Activated naive CD4-positive, alpha-beta T cell treated with anti-CD3 and anti-CD28 coated beads, Interleukin-2, amount 50 U/mL, for 24 hours (primary cell): ENCODE measurements at regions not wholly inside any gene's neighbourhood (a gene's known extent, or its start where the extent isn't known, plus 50 kb on each side); places are given as distances from the start of the nearest gene placed in this dataset.
"Not testable (repeated sequence)": the region's sequence is repeated elsewhere in the genome, so short reads cannot be mapped to it uniquely, and the experiment has no call there.

Source experiments
- H3K27ac Mint-ChIP-seq: one replicate; pipeline ENCODE4 v1.8.0; 2021; ENCODE audit warnings: mild to moderate bottlenecking, mixed read lengths
- H3K27me3 Mint-ChIP-seq: one replicate; pipeline ENCODE4 v1.8.0; 2021; ENCODE audit warnings: mixed read lengths
- H3K36me3 Mint-ChIP-seq: one replicate; pipeline ENCODE4 v1.8.0; 2021; ENCODE audit warnings: mixed read lengths
- H3K4me1 Mint-ChIP-seq: one replicate; pipeline ENCODE4 v1.8.0; 2021; ENCODE audit warnings: mixed read lengths
- H3K4me3 Mint-ChIP-seq: one replicate; pipeline ENCODE4 v1.8.0; 2021; ENCODE audit warnings: mild to moderate bottlenecking, mixed read lengths
- H3K9me3 Mint-ChIP-seq: one replicate; pipeline ENCODE4 v1.8.0; 2021; ENCODE audit warnings: mixed read lengths

- H3K4me3 Mint-ChIP-seq = no peak overlapping the region
- no peak overlapping the region for H3K27ac Mint-ChIP-seq
- peaks cover 13% of the 10 kb centered on the region for H3K4me1 Mint-ChIP-seq
- H3K27me3 Mint-ChIP-seq = no peaks in the 10 kb centered on the region
- H3K9me3 Mint-ChIP-seq = no peaks in the 10 kb centered on the region
- H3K36me3 Mint-ChIP-seq = no peaks in the 10 kb centered on the region
Observed at GRCh38 chrX:39479856-39480255, 617.9 kb downstream of the BCOR start.

- H3K9me3 Mint-ChIP-seq = no peaks in the 10 kb centered on the region
- H3K27me3 Mint-ChIP-seq = no peaks in the 10 kb centered on the region
- H3K27ac Mint-ChIP-seq = no peak overlapping the region
- peaks cover 13% of the 10 kb centered on the region for H3K4me1 Mint-ChIP-seq
- H3K4me3 Mint-ChIP-seq = no peak overlapping the region
- no peaks in the 10 kb centered on the region for H3K36me3 Mint-ChIP-seq
Observed at GRCh38 chrX:39480963-39481362, 616.8 kb downstream of the BCOR start.

GRCh38 chrX:39481621-39482020 is 616.1 kb downstream of the BCOR start:
- Mint-ChIP-seq H3K9me3 (no peaks in the 10 kb centered on the region), H3K4me1 (peaks cover 14% of the 10 kb centered on the region), H3K4me3 (no peak overlapping the region), H3K27ac (no peak overlapping the region), H3K27me3 (no peaks in the 10 kb centered on the region), H3K36me3 (no peaks in the 10 kb centered on the region)

GRCh38 chrX:39484159-39485068 is 613.3 kb downstream of the BCOR start:
- H3K4me3 Mint-ChIP-seq = no peak overlapping the region
- no peak overlapping the region for H3K27ac Mint-ChIP-seq
- H3K9me3 Mint-ChIP-seq = no peaks in the 10 kb centered on the region
- no peaks in the 10 kb centered on the region for H3K27me3 Mint-ChIP-seq
- no peaks in the 10 kb centered on the region for H3K36me3 Mint-ChIP-seq
- peaks cover 16% of the 10 kb centered on the region for H3K4me1 Mint-ChIP-seq

- H3K4me3 Mint-ChIP-seq = peak overlapping the region; percentile 7
- H3K27me3 Mint-ChIP-seq = no peaks in the 10 kb centered on the region
Observed at GRCh38 chrX:39487166-39487968, 610.4 kb downstream of the BCOR start.

GRCh38 chrX:39487969-39488330 is 609.8 kb downstream of the BCOR start:
- Mint-ChIP-seq H3K36me3 (no peaks in the 10 kb centered on the region), H3K9me3 (no peaks in the 10 kb centered on the region), H3K4me1 (peaks cover 37% of the 10 kb centered on the region), H3K4me3 (no peak overlapping the region), H3K27me3 (no peaks in the 10 kb centered on the region), H3K27ac (no peak overlapping the region)

More at GRCh38 chrX:39487166-39487968, 610.4 kb downstream of the BCOR start:
- Mint-ChIP-seq H3K27ac (no peak overlapping the region), H3K4me1 (peaks cover 31% of the 10 kb centered on the region), H3K36me3 (no peaks in the 10 kb centered on the region), H3K9me3 (no peaks in the 10 kb centered on the region)

GRCh38 chrX:39491548-39492297 is 606.0 kb downstream of the BCOR start:
- Mint-ChIP-seq H3K27me3 (no peaks in the 10 kb centered on the region), H3K9me3 (no peaks in the 10 kb centered on the region), H3K36me3 (no peaks in the 10 kb centered on the region), H3K4me3 (peak overlapping the region; percentile 67), H3K4me1 (peaks cover 37% of the 10 kb centered on the region), H3K27ac (peak overlapping the region; percentile 88)

GRCh38 chrX:39492497-39493162 is 605.1 kb downstream of the BCOR start:
- Mint-ChIP-seq H3K4me3 (no peak overlapping the region), H3K9me3 (no peaks in the 10 kb centered on the region), H3K36me3 (no peaks in the 10 kb centered on the region), H3K4me1 (peaks cover 28% of the 10 kb centered on the region), H3K27me3 (no peaks in the 10 kb centered on the region), H3K27ac (no peak overlapping the region)

- peaks cover 24% of the 10 kb centered on the region for H3K4me1 Mint-ChIP-seq
- H3K9me3 Mint-ChIP-seq = no peaks in the 10 kb centered on the region
- H3K36me3 Mint-ChIP-seq = no peaks in the 10 kb centered on the region
- no peak overlapping the region for H3K27ac Mint-ChIP-seq
- H3K27me3 Mint-ChIP-seq = no peaks in the 10 kb centered on the region
- no peak overlapping the region for H3K4me3 Mint-ChIP-seq
Observed at GRCh38 chrX:39493168-39493567, 604.6 kb downstream of the BCOR start.

GRCh38 chrX:39497117-39497516 is 600.6 kb downstream of the BCOR start:
- H3K36me3 Mint-ChIP-seq, H3K27me3 Mint-ChIP-seq, H3K9me3 Mint-ChIP-seq, H3K27ac Mint-ChIP-seq, H3K4me3 Mint-ChIP-seq: not testable (repeated sequence)
- H3K4me1 Mint-ChIP-seq = peaks cover 20% of the 10 kb centered on the region

- peaks cover 13% of the 10 kb centered on the region for H3K4me1 Mint-ChIP-seq
- no peaks in the 10 kb centered on the region for H3K36me3 Mint-ChIP-seq
- no peak overlapping the region for H3K4me3 Mint-ChIP-seq
- no peaks in the 10 kb centered on the region for H3K9me3 Mint-ChIP-seq
- H3K27ac Mint-ChIP-seq = no peak overlapping the region
- no peaks in the 10 kb centered on the region for H3K27me3 Mint-ChIP-seq
Observed at GRCh38 chrX:39497702-39498265, 600.0 kb downstream of the BCOR start.

GRCh38 chrX:39499996-39500395 is 597.8 kb downstream of the BCOR start:
- Mint-ChIP-seq H3K27ac (no peak overlapping the region), H3K27me3 (no peaks in the 10 kb centered on the region)

GRCh38 chrX:39501822-39502221 is 595.9 kb downstream of the BCOR start:
- Mint-ChIP-seq H3K36me3 (no peaks in the 10 kb centered on the region), H3K27ac (no peak overlapping the region), H3K27me3 (no peaks in the 10 kb centered on the region), H3K4me1 (peaks cover 26% of the 10 kb centered on the region), H3K4me3 (no peak overlapping the region), H3K9me3 (no peaks in the 10 kb centered on the region)

More at GRCh38 chrX:39499996-39500395, 597.8 kb downstream of the BCOR start:
- peaks cover 22% of the 10 kb centered on the region for H3K4me1 Mint-ChIP-seq
- no peaks in the 10 kb centered on the region for H3K9me3 Mint-ChIP-seq
- H3K36me3 Mint-ChIP-seq = no peaks in the 10 kb centered on the region
- H3K4me3 Mint-ChIP-seq = no peak overlapping the region

GRCh38 chrX:39502486-39502885 is 595.3 kb downstream of the BCOR start:
- H3K4me1 Mint-ChIP-seq = peaks cover 26% of the 10 kb centered on the region
- H3K27me3 Mint-ChIP-seq = no peaks in the 10 kb centered on the region
- H3K36me3 Mint-ChIP-seq = no peaks in the 10 kb centered on the region
- H3K9me3 Mint-ChIP-seq = no peaks in the 10 kb centered on the region
- H3K4me3 Mint-ChIP-seq = no peak overlapping the region
- no peak overlapping the region for H3K27ac Mint-ChIP-seq

- Mint-ChIP-seq H3K27ac (no peak overlapping the region), H3K4me1 (peaks cover 42% of the 10 kb centered on the region), H3K27me3 (no peaks in the 10 kb centered on the region)
Observed at GRCh38 chrX:39504227-39504626, 593.5 kb downstream of the BCOR start.

More at GRCh38 chrX:39504227-39504626, 593.5 kb downstream of the BCOR start:
- Mint-ChIP-seq H3K36me3 (no peaks in the 10 kb centered on the region), H3K9me3 (no peaks in the 10 kb centered on the region), H3K4me3 (no peak overlapping the region)
